Transverse colon (tissue), 4 donors: ENCODE measurements at regions not wholly inside any gene's neighbourhood (a gene's known extent, or its start where the extent isn't known, plus 50 kb on each side); places are given as distances from the start of the nearest gene placed in this dataset.

Experiments used
- DNase-seq: peaks from one replicate; pipeline ENCODE4 v3.0.0-alpha.2; 2019
- H3K27ac ChIP-seq, 4 donors: fragments of 200-600 bp; sonication (generic); 2 replicates each; pipeline ENCODE4 v1.5.1; 2016 to 2018; ENCODE audit warnings: inconsistent platforms in 4 of 4
- H3K27me3 ChIP-seq: fragments of 200-600 bp; sonication (generic); 2 replicates; pipeline ENCODE4 v1.5.1; 2017; ENCODE audit warnings: inconsistent platforms
- H3K36me3 ChIP-seq, 4 donors: fragments of 200-600 bp; sonication (generic); 2 replicates each; pipeline ENCODE4 v1.5.1; 2017 to 2019; ENCODE audit warnings: inconsistent platforms in 4 of 4
- H3K4me1 ChIP-seq, 4 donors: fragments of 200-600 bp; sonication (generic); 2 replicates each; pipeline ENCODE4 v1.5.1; 2017 to 2020; ENCODE audit warnings: inconsistent platforms in 4 of 4
- H3K4me3 ChIP-seq, 4 donors: fragments of 200-600 bp; sonication (generic); 1 replicate in 1 of 4; 2 replicates in 3 of 4; pipeline versions ENCODE4 v1.5.1 to v1.6.1; 2017 to 2019; ENCODE audit warnings: inconsistent platforms in 4 of 4
- H3K9me3 ChIP-seq, 2 donors: fragments of 200-600 bp; sonication (generic); 2 replicates each; pipeline ENCODE4 v1.5.1; 2017 to 2019; ENCODE audit warnings: inconsistent platforms in 2 of 2
- EP300 ChIP-seq: sonication (generic); formaldehyde crosslinking; IDR thresholded peaks from one replicate; pipeline ENCODE4 v1.6.1; 2017; ENCODE audit warnings: antibody characterized with exemption, low read depth
- POLR2A ChIP-seq: fragments of 450-650 bp; IDR thresholded peaks from one replicate; pipeline ENCODE4 v1.6.1; 2016; ENCODE audit warnings: antibody characterized with exemption, mild to moderate bottlenecking, moderate library complexity
- POLR2AphosphoS5 ChIP-seq, 3 donors: sonication (generic); formaldehyde crosslinking; IDR thresholded peaks; one replicate each; pipeline ENCODE4 v1.6.1; 2016; ENCODE audit warnings: antibody characterized with exemption in 3 of 3
- WGBS, 2 donors: methylation state at CpG; one replicate each; pipeline ENCODE4 v1.1.5; 2018; ENCODE audit warnings: low coverage in 1 of 2; 5-methylcytosine and 5-hydroxymethylcytosine counted together
- in situ Hi-C, 4 donors: fragments of 200-750 bp; cut with MboI; loops; one replicate each; pipeline versions ENCODE4 v1.15.0 to v1.15.1; 2017; ENCODE audit warnings: low sequenced_read_pairs in 3 of 4, low pct_ligation_motif_present in 1 of 4, low pct_unique_long_range_greater_than_20kb in 1 of 4
- intact Hi-C: fragments of 100-400 bp; cut with DNase I; formaldehyde crosslinking; loops from one replicate; pipeline ENCODE4 v1.15.1; 2023; ENCODE audit warnings: low total_unique reads
- TF ChIP-seq, protein P1 (sequence below), 5 experiments: fragments of 200-600 bp in 3 of 5; fragments of 450-650 bp in 2 of 5; sonication (generic) in 3 of 5; IDR thresholded peaks; 1 replicate in 2 of 5; 2 replicates in 3 of 5; pipeline ENCODE4 v1.5.1; 2016 to 2017; ENCODE audit warnings: antibody characterized with exemption in 5 of 5, inconsistent platforms in 3 of 5, mild to moderate bottlenecking in 2 of 5, moderate library complexity in 1 of 5

DNA sequence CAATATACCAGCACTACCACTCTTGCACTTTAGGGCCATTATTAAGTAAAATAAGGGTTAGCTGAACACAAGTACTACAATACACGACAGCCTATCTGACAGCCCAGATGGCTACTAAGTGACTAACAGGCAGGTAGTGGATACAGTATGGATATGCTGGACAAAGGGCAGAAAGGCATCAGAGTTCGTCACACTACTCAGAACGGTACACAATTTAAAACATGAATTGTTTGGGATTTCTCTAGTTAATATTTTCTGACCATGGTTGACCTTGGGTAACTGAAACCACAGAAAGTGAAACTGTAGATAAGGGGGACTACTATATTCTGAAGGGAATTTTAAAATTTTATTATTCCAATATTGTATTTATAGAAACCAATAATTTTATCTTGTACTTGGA, 101.3 kb upstream of the SKAP2 start:
- no peak for DNase-seq
- TF ChIP-seq, protein P1, sequence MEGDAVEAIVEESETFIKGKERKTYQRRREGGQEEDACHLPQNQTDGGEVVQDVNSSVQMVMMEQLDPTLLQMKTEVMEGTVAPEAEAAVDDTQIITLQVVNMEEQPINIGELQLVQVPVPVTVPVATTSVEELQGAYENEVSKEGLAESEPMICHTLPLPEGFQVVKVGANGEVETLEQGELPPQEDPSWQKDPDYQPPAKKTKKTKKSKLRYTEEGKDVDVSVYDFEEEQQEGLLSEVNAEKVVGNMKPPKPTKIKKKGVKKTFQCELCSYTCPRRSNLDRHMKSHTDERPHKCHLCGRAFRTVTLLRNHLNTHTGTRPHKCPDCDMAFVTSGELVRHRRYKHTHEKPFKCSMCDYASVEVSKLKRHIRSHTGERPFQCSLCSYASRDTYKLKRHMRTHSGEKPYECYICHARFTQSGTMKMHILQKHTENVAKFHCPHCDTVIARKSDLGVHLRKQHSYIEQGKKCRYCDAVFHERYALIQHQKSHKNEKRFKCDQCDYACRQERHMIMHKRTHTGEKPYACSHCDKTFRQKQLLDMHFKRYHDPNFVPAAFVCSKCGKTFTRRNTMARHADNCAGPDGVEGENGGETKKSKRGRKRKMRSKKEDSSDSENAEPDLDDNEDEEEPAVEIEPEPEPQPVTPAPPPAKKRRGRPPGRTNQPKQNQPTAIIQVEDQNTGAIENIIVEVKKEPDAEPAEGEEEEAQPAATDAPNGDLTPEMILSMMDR (IDR thresholded peaks at IDR 0.05) = no peak
- WGBS, 2 donors = 69 to 83% methylated on average over 3 of the region's 3 CpGs
- intact Hi-C loops = no loop called here
- in situ Hi-C loops = no loop called here
- Histone ChIP-seq H3K36me3 (no peaks in the 10 kb centered on the region), H3K27ac (no peak overlapping the region), H3K27me3 (no peaks in the 10 kb centered on the region), H3K4me3 (no peak overlapping the region), H3K4me1 (no peaks in the 10 kb centered on the region), H3K9me3 (no peaks in the 10 kb centered on the region)

DNA sequence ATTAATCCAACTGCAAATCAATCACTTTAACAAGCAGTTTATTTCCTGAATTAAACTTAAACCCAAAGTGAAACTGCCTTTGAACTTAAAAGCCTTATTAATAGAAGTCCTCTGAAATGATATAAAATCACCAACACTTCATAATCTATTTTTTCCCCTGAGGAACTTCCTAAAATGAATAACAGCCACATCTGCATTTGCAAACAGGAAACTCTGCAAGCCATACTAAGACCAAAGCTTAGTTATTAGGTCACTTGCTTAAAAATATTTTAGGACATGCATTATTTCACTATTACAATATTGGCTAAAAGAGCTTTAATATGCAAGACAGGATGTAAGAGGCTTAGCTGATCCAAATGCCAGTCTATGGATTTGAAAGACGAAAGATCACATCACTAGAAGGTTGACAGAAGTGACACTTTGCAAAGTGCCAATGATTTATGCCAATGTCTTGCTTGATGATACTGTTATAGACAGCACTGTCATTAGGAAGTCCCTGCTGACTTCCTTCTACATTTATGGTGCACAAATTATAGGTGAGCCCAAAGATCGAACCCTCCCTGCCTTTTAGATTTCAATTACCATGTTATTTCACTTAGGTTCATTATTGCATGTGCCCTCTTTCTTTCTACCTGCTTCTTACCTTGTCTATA, 99.9 kb upstream of the SKAP2 start:
- Histone ChIP-seq H3K36me3 (no peaks in the 10 kb centered on the region), H3K27ac (no peak overlapping the region), H3K4me3 (no peak overlapping the region), H3K4me1 (no peaks in the 10 kb centered on the region), H3K27me3 (no peaks in the 10 kb centered on the region), H3K9me3 (no peaks in the 10 kb centered on the region)
- in situ Hi-C loops (no loop called here), intact Hi-C loops (no loop called here)
- TF ChIP-seq EP300 (no peak), POLR2AphosphoS5 (IDR thresholded peaks at IDR 0.05) (no peak), POLR2A (no peak)
- TF ChIP-seq, protein P1 (IDR thresholded peaks at IDR 0.05) = no peak
- DNase-seq = no peak
- WGBS, 2 donors = 47 to 76% methylated on average over 2 of the region's 2 CpGs

DNA sequence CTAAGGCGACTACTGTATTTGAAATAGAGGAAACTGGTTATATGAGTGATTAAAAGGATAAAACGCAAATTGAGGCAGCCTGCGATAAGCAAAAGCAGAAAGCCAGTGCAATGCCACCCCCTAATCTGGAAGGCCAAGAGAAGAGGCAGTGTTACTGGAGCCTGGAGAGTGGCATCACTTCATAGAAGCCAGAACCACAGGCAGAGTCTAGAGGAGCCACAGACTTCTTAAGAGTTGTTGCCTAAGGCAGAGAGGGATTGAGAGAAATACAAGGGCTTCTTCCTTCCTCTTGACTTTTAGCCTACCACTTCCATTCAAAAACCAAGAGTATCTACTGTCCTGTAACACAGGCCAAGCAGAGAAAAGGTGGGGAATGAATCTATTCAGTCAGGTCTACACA, 94.9 kb upstream of the SKAP2 start:
- DNase-seq = no peak
- Histone ChIP-seq H3K27me3 (no peaks in the 10 kb centered on the region), H3K9me3 (no peaks in the 10 kb centered on the region), H3K4me1 (no peaks in the 10 kb centered on the region), H3K4me3 (no peak overlapping the region), H3K27ac (no peak overlapping the region), H3K36me3 (no peaks in the 10 kb centered on the region)
- no peak for TF ChIP-seq EP300
- TF ChIP-seq, protein P1 (IDR thresholded peaks at IDR 0.05) = no peak
- TF ChIP-seq POLR2A = no peak
- TF ChIP-seq POLR2AphosphoS5 (IDR thresholded peaks at IDR 0.05) = no peak
- in situ Hi-C loops (no loop called here), intact Hi-C loops (no loop called here)
- 78 to 92% methylated on average over 3 of the region's 3 CpGs for WGBS, 2 donors

- Histone ChIP-seq H3K4me3 (no peak overlapping the region), H3K9me3 (no peaks in the 10 kb centered on the region), H3K36me3 (no peaks in the 10 kb centered on the region), H3K4me1 (no peaks in the 10 kb centered on the region), H3K27me3 (no peaks in the 10 kb centered on the region), H3K27ac (no peak overlapping the region)
- DNase-seq = no peak
- in situ Hi-C loops (no loop called here), intact Hi-C loops (no loop called here)
- TF ChIP-seq POLR2AphosphoS5 (IDR thresholded peaks at IDR 0.05) = no peak
- no peak for TF ChIP-seq EP300
- TF ChIP-seq, protein P1 (IDR thresholded peaks at IDR 0.05) = no peak
- no peak for TF ChIP-seq POLR2A
- 80 to 92% methylated on average over 5 of the region's 5 CpGs for WGBS, 2 donors
Measured at GRCh38 chr7:26958834-26959233, 94.4 kb upstream of the SKAP2 start.
